Subcutaneous abdominal adipose tissue (tissue), 5 donors: ENCODE measurements at regions not wholly inside any gene's neighbourhood (a gene's known extent, or its start where the extent isn't known, plus 50 kb on each side); places are given as distances from the start of the nearest gene placed in this dataset.

Experiments used
- H3K27ac ChIP-seq: one replicate; pipeline ENCODE4 v1.7.0; 2013; ENCODE audit warnings: low read depth, mild to moderate bottlenecking, inconsistent platforms, low read length, moderate library complexity
- H3K27me3 ChIP-seq, 5 donors: one replicate each; pipeline ENCODE4 v1.7.0; 2013; ENCODE audit warnings: low read length in 5 of 5, inconsistent platforms in 1 of 5; ENCODE audit not compliant: control insufficient read depth in 5 of 5, insufficient read depth in 4 of 5
- H3K36me3 ChIP-seq, 5 donors: one replicate each; pipeline ENCODE4 v1.7.0; 2013; ENCODE audit warnings: low read length in 5 of 5; ENCODE audit not compliant: control insufficient read depth in 5 of 5, insufficient read depth in 5 of 5
- H3K4me1 ChIP-seq, 5 donors: one replicate each; pipeline ENCODE4 v1.7.0; 2013; ENCODE audit warnings: low read length in 5 of 5, mild to moderate bottlenecking in 3 of 5, moderate library complexity in 1 of 5; ENCODE audit not compliant: control insufficient read depth in 5 of 5, insufficient read depth in 5 of 5
- H3K4me3 ChIP-seq, 5 donors: one replicate each; pipeline ENCODE4 v1.7.0; 2013; ENCODE audit warnings: low read length in 5 of 5, low read depth in 1 of 5
- H3K9ac ChIP-seq, 5 donors: one replicate each; pipeline ENCODE4 v1.7.0; 2013; ENCODE audit warnings: low read length in 5 of 5, mild to moderate bottlenecking in 4 of 5, moderate library complexity in 3 of 5
- H3K9me3 ChIP-seq, 5 donors: one replicate each; pipeline ENCODE4 v1.7.0; 2013; ENCODE audit warnings: low read length in 5 of 5; ENCODE audit not compliant: control insufficient read depth in 5 of 5
- donor health status: healthy.
- donor health status: healthy.
- donor health status: healthy.
- donor health status: healthy.
- donor health status: healthy.

DNA sequence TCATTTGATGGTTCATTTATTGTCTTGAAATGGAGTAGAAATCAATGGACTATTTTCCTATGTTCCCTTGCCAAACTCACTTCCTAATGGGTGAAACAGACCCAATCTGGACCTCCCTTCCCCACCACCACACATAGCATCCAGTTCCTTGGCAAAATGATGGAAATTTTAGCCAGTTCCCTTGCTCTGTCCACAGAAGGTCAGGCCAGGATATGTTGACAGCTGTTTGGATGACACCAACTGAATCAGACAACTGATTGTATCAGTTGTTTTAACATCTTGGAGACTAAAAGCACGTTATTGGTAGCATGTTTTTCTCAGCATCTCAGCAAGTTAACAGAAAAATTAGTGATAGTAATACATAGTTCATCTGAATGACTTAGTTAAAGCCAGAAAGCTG lies 534.8 kb downstream of the PSAT1 start:
- H3K9ac ChIP-seq, result no peak overlapping the region
- H3K27me3 ChIP-seq, result no peaks in the 10 kb centered on the region
- H3K9me3 ChIP-seq, result no peaks in the 10 kb centered on the region
- no peaks in the 10 kb centered on the region for H3K36me3 ChIP-seq
- no peak overlapping the region for H3K4me3 ChIP-seq
- H3K4me1 ChIP-seq, result no peaks in the 10 kb centered on the region
- H3K27ac ChIP-seq, result no peak overlapping the region

GRCh38 chr9:78835928-78836450 lies 539.1 kb downstream of the PSAT1 start:
- Histone ChIP-seq H3K27me3 (no peaks in the 10 kb centered on the region), H3K27ac (no peak overlapping the region), H3K9ac (no peak overlapping the region), H3K9me3 (no peaks in the 10 kb centered on the region), H3K4me3 (no peak overlapping the region), H3K36me3 (no peaks in the 10 kb centered on the region), H3K4me1 (no peaks in the 10 kb centered on the region)

DNA sequence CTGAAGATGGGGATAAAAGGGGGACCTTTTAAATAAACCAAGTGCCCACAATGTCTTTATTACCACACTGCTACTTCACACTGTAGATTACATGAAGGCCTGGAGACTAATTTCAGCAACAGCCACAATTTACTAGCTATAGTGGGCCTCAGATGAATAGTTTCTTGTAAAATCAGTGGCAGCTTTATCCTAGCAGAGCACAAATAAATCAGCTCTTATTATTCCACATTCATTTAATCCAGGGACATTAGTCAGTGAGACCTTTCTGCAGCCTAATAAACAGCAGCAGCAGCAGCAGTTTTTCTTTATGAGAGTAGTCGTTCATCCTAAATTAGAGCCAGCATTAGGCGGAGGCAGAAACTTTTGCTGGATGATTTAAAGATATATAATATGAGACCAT lies 542.3 kb downstream of the PSAT1 start:
- Histone ChIP-seq H3K9ac (no peak overlapping the region), H3K4me3 (no peak overlapping the region), H3K9me3 (peaks cover 0 to 10% (median 4%) of the 10 kb centered on the region in 5 donors), H3K36me3 (no peaks in the 10 kb centered on the region), H3K27ac (no peak overlapping the region), H3K27me3 (no peaks in the 10 kb centered on the region), H3K4me1 (no peaks in the 10 kb centered on the region)

GRCh38 chr9:78848061-78848460 lies 551.1 kb downstream of the PSAT1 start:
- H3K9ac ChIP-seq, result no peak overlapping the region
- H3K27me3 ChIP-seq, result no peaks in the 10 kb centered on the region
- no peaks in the 10 kb centered on the region for H3K36me3 ChIP-seq
- no peaks in the 10 kb centered on the region for H3K4me1 ChIP-seq
- H3K4me3 ChIP-seq, result no peak overlapping the region
- peaks cover 0 to 10% (median 4%) of the 10 kb centered on the region in 5 donors for H3K9me3 ChIP-seq
- H3K27ac ChIP-seq, result no peak overlapping the region

DNA sequence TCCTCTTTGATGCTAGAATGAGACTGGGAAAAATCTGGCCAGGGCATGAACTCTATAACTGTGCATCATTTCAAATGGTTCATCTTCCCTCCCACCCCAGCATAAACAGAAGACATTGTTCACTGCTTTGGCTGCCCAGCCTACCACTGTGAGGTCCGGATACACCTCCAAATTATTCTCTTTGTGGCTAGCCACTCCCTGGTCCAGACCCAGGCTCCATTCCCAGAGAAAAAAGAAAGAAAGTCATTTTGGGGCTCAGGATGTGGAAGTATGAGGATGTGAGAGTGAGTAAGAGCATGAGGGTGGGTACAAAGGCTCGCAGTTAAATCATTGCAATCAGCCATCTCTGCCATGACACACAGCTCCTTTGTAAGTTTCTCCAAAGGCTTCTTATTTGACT lies 559.2 kb downstream of the PSAT1 start:
- H3K27me3 ChIP-seq, result no peaks in the 10 kb centered on the region
- H3K9me3 ChIP-seq, result no peaks in the 10 kb centered on the region
- H3K27ac ChIP-seq, result no peak overlapping the region
- H3K4me3 ChIP-seq, result no peak overlapping the region
- H3K4me1 ChIP-seq, result no peaks in the 10 kb centered on the region
- no peak overlapping the region for H3K9ac ChIP-seq
- no peaks in the 10 kb centered on the region for H3K36me3 ChIP-seq

DNA sequence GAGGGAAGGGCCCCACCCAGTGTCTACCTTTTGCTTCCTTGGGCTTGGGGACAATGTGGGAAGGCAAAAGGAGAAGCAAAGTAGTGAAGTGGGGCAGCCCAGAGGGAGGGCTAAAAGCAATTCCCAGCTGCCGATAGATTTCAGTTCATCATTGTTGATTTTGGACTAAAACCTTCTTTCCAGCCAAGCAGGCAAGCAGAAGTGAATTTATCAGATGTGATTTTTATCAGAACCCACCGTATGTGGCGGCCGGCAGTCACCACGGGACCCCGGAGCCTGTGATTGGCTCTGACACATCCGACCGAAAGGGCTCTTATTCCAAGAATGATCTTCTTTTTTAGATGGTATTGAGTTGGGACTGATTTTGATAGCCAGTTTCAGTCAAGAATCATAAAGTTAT lies 559.9 kb downstream of the PSAT1 start:
- Histone ChIP-seq H3K9me3 (no peaks in the 10 kb centered on the region), H3K4me1 (no peaks in the 10 kb centered on the region), H3K9ac (no peak overlapping the region), H3K27ac (no peak overlapping the region), H3K4me3 (no peak overlapping the region), H3K27me3 (no peaks in the 10 kb centered on the region), H3K36me3 (no peaks in the 10 kb centered on the region)

- H3K9ac ChIP-seq, result no peak overlapping the region
- no peaks in the 10 kb centered on the region for H3K27me3 ChIP-seq
- H3K9me3 ChIP-seq, result no peaks in the 10 kb centered on the region
- H3K27ac ChIP-seq, result no peak overlapping the region
- no peaks in the 10 kb centered on the region for H3K36me3 ChIP-seq
- H3K4me3 ChIP-seq, result no peak overlapping the region
- no peaks in the 10 kb centered on the region for H3K4me1 ChIP-seq
These were observed 560.7 kb downstream of the PSAT1 start for GRCh38 chr9:78857373-78858225.

GRCh38 chr9:78858266-78858665 lies 561.3 kb downstream of the PSAT1 start:
- Histone ChIP-seq H3K9ac (no peak overlapping the region), H3K9me3 (no peaks in the 10 kb centered on the region)

DNA sequence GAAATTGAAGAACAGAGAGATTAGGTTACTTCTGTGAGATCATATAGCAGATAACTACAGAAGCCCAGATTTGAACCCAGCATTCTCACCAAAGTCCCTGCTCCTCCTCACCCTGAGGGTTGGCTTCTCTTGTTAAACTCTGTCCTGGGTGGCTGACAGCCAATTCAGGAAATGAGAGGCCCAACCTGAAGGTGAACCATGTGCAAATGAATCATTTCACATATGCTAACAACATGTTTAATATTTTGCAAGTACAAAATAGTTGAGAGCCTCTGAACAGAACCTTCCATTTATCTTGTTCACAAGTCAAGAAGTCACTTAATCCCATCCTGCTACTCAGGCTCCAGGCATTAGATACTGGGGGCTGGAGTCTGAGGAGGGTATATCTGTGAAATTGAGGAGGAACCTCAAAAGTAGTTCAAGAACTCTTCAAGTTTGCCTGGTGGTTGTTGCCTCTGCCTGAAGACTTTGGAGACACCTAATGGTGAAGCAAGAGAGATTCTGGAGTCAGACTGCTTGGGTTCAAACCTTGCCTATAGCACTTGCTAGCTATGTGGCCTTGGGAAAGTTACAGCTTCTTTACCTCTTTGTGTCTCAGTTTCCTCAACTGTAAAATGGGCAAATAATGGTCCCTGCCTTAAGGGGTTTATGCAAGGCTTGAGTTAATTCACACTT lies 564.0 kb downstream of the PSAT1 start:
- H3K27me3 ChIP-seq, result no peaks in the 10 kb centered on the region
- H3K4me1 ChIP-seq, result no peaks in the 10 kb centered on the region
- no peaks in the 10 kb centered on the region for H3K9me3 ChIP-seq
- no peak overlapping the region for H3K4me3 ChIP-seq
- H3K36me3 ChIP-seq, result no peaks in the 10 kb centered on the region
- H3K9ac ChIP-seq, result no peak overlapping the region
- H3K27ac ChIP-seq, result no peak overlapping the region

More at GRCh38 chr9:78858266-78858665, 561.3 kb downstream of the PSAT1 start:
- H3K4me1 ChIP-seq, result no peaks in the 10 kb centered on the region
- no peaks in the 10 kb centered on the region for H3K27me3 ChIP-seq
- no peaks in the 10 kb centered on the region for H3K36me3 ChIP-seq
- H3K4me3 ChIP-seq, result no peak overlapping the region
- H3K27ac ChIP-seq, result no peak overlapping the region

GRCh38 chr9:78863531-78863930 lies 566.6 kb downstream of the PSAT1 start:
- Histone ChIP-seq H3K9ac (no peak overlapping the region), H3K9me3 (no peaks in the 10 kb centered on the region), H3K4me3 (no peak overlapping the region), H3K4me1 (no peaks in the 10 kb centered on the region), H3K27ac (no peak overlapping the region), H3K27me3 (no peaks in the 10 kb centered on the region), H3K36me3 (no peaks in the 10 kb centered on the region)
